ENCODE measurements at regions not wholly inside any gene's neighbourhood (a gene's known extent, or its start where the extent isn't known, plus 50 kb on each side); places are given as distances from the start of the nearest gene placed in this dataset.

DNA sequence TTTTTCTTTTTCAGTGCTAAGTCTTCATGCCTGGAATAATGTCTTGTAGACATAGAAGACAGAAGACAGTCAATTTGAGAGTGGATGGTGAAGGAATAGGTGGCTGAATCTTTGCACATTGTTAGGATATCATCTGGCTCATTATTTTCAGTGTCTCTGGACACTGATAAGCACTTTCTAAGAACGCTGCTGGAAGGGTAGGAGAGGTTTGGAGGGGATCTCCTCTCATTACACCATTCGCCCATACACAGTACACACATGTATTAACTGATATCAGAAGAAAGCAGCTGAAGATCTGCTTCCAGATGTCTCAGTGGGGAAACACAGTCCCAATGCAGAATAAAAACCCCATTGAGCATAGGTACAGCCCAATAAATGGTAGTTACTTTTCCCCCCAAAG is 461.1 kb upstream of the DCN start:
- TF ChIP-seq CTCF (IDR thresholded peaks at IDR 0.05) = no peak

- no peak for TF ChIP-seq CTCF (IDR thresholded peaks at IDR 0.05)
Observed at GRCh38 chr12:91640021-91640420, 457.4 kb upstream of the DCN start.

DNA sequence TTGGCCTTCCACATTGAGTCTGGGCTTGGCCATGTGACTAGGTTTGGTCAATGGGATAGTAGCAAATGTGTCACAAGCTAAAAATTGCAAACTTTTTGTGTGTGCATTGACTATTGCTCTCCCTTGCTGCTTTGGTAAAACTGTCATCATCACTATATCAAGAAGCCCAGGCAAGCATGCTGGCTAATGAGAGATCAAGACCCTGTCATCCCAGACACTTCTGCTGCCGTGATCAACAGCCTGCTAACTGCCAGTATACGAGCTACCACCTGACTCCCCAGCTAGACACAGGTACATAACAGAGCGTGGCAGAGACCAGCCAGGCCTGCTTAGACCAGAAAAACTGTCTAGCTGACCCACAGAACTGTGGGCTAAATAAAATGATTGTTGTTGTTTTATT is 456.7 kb upstream of the DCN start:
- TF ChIP-seq CTCF (IDR thresholded peaks at IDR 0.05) = no peak

DNA sequence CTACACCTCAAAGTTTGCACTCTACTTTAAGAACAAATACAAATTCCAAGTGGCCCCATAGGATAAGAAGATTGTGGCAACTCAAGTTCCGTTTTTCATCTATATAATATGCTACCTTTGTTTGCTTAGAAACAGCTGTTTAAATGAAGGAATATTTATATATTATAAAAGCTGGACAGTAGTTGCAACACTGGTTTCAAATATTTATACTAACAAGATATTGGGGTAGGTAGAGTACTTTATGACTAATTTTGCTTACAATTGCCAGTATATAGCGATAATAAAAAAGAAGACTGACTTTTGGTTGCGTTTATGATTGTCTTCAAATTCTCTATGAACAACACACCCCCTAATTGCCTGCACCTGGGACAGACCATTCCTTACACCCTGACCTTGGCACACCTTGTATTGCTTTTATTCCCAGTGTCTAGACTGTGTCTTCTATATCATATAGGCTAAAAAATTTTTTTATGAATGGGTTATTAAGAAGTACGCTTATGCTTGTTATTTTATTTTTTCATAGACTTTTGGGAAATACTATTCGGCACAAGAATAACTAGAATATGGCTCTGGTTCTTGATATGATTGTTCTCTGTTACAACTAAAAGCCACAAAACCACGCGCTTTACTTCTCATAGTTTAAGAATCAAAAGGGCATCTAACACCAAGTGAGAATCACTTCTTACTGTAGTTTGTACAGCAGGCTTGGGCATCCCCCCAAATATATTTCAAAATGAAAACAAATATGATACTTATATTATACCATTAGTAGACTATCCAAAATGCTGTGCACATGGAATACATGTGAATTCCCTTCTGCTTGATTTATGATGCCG is 455.4 kb upstream of the DCN start:
- no peak for TF ChIP-seq CTCF (IDR thresholded peaks at IDR 0.05)

DNA sequence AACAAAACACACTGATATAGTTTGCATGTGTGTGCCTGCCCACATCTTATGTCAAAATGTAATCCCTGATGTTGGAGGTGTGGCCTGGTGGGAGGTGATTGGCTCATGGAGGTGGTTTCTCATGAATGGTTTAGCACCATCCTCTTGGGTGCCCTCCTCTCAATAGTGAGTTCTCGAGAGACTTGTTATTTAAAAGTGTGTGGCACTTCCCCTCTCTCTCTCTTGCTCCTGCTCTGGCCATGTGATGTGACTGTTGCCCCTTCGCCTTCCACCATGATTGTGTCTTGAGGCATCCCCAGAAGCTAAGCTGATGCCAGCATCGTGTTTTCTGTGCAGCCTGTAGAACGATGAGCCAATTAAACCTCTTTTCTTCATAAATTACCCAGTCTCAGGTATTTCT is 454.1 kb upstream of the DCN start:
- TF ChIP-seq CTCF (IDR thresholded peaks at IDR 0.05) = no peak

- no peak for TF ChIP-seq CTCF (IDR thresholded peaks at IDR 0.05)
Observed at GRCh38 chr12:91633734-91634357, 451.2 kb upstream of the DCN start.

GRCh38 chr12:91633206-91633605 is 450.6 kb upstream of the DCN start:
- TF ChIP-seq CTCF (IDR thresholded peaks at IDR 0.05) = no peak
